H1 (cell line): ENCODE measurements at regions not wholly inside any gene's neighbourhood (a gene's known extent, or its start where the extent isn't known, plus 50 kb on each side); places are given as distances from the start of the nearest gene placed in this dataset.

Experiments
- CTCF ChIA-PET: fragments of 300-600 bp; sonication (Branson Sonifier 250); formaldehyde crosslinking; loops from one replicate; lab custom pipeline; 2021; ENCODE audit not compliant: partially characterized antibody; lab: Charles Lee
- POLR2A ChIA-PET: fragments of 300-600 bp; sonication (Branson Sonifier 250); formaldehyde crosslinking; loops from one replicate; lab custom pipeline; 2021; ENCODE audit warnings: inconsistent platforms; ENCODE audit not compliant: partially characterized antibody; lab: Charles Lee
- DNase-seq, 2 experiments: peaks; one replicate each; pipeline versions ENCODE4 v3.0.0 to v3.0.0-alpha.2; 2010 to 2022; ENCODE audit warnings: low spot score in 2 of 2, low read depth in 1 of 2, mixed read lengths in 1 of 2
- FAIRE-seq: peaks from 2 replicates; lab custom pipeline; 2011; peaks lifted over from hg19 to GRCh38; lab: Jason Lieb, UNC
- H2AFZ ChIP-seq: 2 replicates; pipeline ENCODE4 v1.8.1; 2012; ENCODE audit warnings: low read length, inconsistent platforms
- H2AK5ac ChIP-seq: 2 replicates; pipeline ENCODE4 v1.6.1; 2013; ENCODE audit warnings: low read depth, low read length
- H2BK120ac ChIP-seq: replicated peaks from 2 replicates; pipeline ENCODE3; 2013; ENCODE audit warnings: low read depth, low read length, inconsistent platforms
- H2BK12ac ChIP-seq: 2 replicates; pipeline ENCODE4 v1.6.1; 2013; ENCODE audit warnings: low read depth, low read length
- H2BK15ac ChIP-seq: 2 replicates; pipeline ENCODE4 v1.6.1; 2013; ENCODE audit warnings: low read length
- H2BK20ac ChIP-seq: 2 replicates; pipeline ENCODE4 v1.6.1; 2013; ENCODE audit warnings: low read length
- H2BK5ac ChIP-seq: 2 replicates; pipeline ENCODE4 v1.6.1; 2013; ENCODE audit warnings: low read depth, low read length
- H3K14ac ChIP-seq: 2 replicates; pipeline ENCODE4 v1.6.1; 2013; ENCODE audit warnings: inconsistent platforms; ENCODE audit not compliant: insufficient read length
- H3K18ac ChIP-seq: 2 replicates; pipeline ENCODE4 v1.6.1; 2013; ENCODE audit warnings: low read length; ENCODE audit errors: extremely low read depth
- H3K23ac ChIP-seq: 2 replicates; pipeline ENCODE4 v1.6.1; 2013; ENCODE audit warnings: inconsistent platforms; ENCODE audit not compliant: insufficient read length
- H3K23me2 ChIP-seq: 2 replicates; pipeline ENCODE4 v1.6.1; 2013; ENCODE audit warnings: low read depth, low read length
- H3K27ac ChIP-seq: 2 replicates; pipeline ENCODE4 v1.6.1; 2011; ENCODE audit warnings: low read depth, low read length, inconsistent platforms
- H3K27me3 ChIP-seq, 4 experiments: replicated peaks in 1 of 4; 1 replicate in 1 of 4; 2 replicates in 3 of 4; pipeline versions ENCODE4 v1.6.1 to v1.8.1; 2011 to 2013; ENCODE audit warnings: low read length in 3 of 4, mild to moderate bottlenecking in 3 of 4, inconsistent platforms in 2 of 4, mixed read lengths in 2 of 4, moderate library complexity in 1 of 4; ENCODE audit not compliant: control insufficient read depth in 3 of 4, insufficient read depth in 3 of 4; ENCODE audit errors: extremely low read depth in 1 of 4
- H3K36me3 ChIP-seq, 4 experiments: 2 replicates each; pipeline versions ENCODE4 v1.6.1 to v1.8.1; 2011 to 2013; ENCODE audit warnings: mild to moderate bottlenecking in 4 of 4, low read length in 3 of 4, moderate library complexity in 2 of 4, control low read depth in 1 of 4, inconsistent platforms in 1 of 4; ENCODE audit not compliant: insufficient read depth in 4 of 4, control insufficient read depth in 2 of 4
- H3K4ac ChIP-seq: replicated peaks from 2 replicates; pipeline ENCODE3; 2013; ENCODE audit warnings: low read length, low read depth, mixed read lengths, inconsistent platforms; ENCODE audit not compliant: insufficient read length
- H3K4me1 ChIP-seq, 4 experiments: replicated peaks in 1 of 4; 1 replicate in 1 of 4; 2 replicates in 3 of 4; pipeline versions ENCODE4 v1.6.1 to v1.8.1; 2011 to 2013; ENCODE audit warnings: low read length in 3 of 4, inconsistent platforms in 2 of 4, mixed read lengths in 1 of 4; ENCODE audit not compliant: insufficient read depth in 4 of 4, control insufficient read depth in 3 of 4
- H3K4me2 ChIP-seq, 2 experiments: 2 replicates each; pipeline versions ENCODE4 v1.6.1 to v1.8.1; 2011 to 2013; ENCODE audit warnings: low read depth in 2 of 2, low read length in 2 of 2, control low read depth in 1 of 2, inconsistent platforms in 1 of 2, mild to moderate bottlenecking in 1 of 2; ENCODE audit not compliant: insufficient read depth in 1 of 2
- H3K4me3 ChIP-seq, 4 experiments: fragments of 200-600, 300-600 bp in 1 of 4; sonication (generic), shearing (Covaris generic), sonication (Bioruptor Twin) in 1 of 4; 2 replicates each; pipeline versions ENCODE4 v1.5.1 to v1.8.1; 2011 to 2016; ENCODE audit warnings: low read length in 4 of 4, low read depth in 3 of 4, control low read depth in 2 of 4, inconsistent platforms in 2 of 4, mild to moderate bottlenecking in 2 of 4, mixed read lengths in 1 of 4, moderate library complexity in 1 of 4; ENCODE audit not compliant: insufficient read depth in 2 of 4; ENCODE audit errors: extremely low read depth in 1 of 4
- H3K56ac ChIP-seq: replicated peaks from 2 replicates; pipeline ENCODE3; 2013; ENCODE audit warnings: low read depth, mild to moderate bottlenecking, mixed read lengths, low read length, inconsistent platforms; ENCODE audit not compliant: insufficient read length
- H3K79me1 ChIP-seq: 2 replicates; pipeline ENCODE4 v1.6.1; 2013; ENCODE audit warnings: low read depth, low read length, control low read depth
- H3K79me2 ChIP-seq, 2 experiments: 2 replicates each; pipeline versions ENCODE4 v1.6.1 to v1.8.1; 2012 to 2013; ENCODE audit warnings: low read length in 2 of 2, mild to moderate bottlenecking in 2 of 2, inconsistent platforms in 1 of 2; ENCODE audit not compliant: insufficient read depth in 2 of 2, control insufficient read depth in 1 of 2
- H3K9ac ChIP-seq, 4 experiments: replicated peaks in 1 of 4; 1 replicate in 1 of 4; 2 replicates in 3 of 4; pipeline versions ENCODE4 v1.6.1 to v1.8.1; 2011 to 2013; ENCODE audit warnings: low read depth in 3 of 4, low read length in 3 of 4, control low read depth in 2 of 4, mild to moderate bottlenecking in 2 of 4, moderate library complexity in 2 of 4, inconsistent platforms in 1 of 4; ENCODE audit errors: extremely low read depth in 1 of 4
- H3K9me3 ChIP-seq, 2 experiments: 2 replicates each; pipeline versions ENCODE4 v1.6.1 to v1.8.1; 2012 to 2013; ENCODE audit warnings: mild to moderate bottlenecking in 2 of 2, moderate library complexity in 2 of 2, control low read depth in 1 of 2, inconsistent platforms in 1 of 2, low read depth in 1 of 2, low read length in 1 of 2, mixed read lengths in 1 of 2; ENCODE audit not compliant: insufficient read depth in 2 of 2
- H4K20me1 ChIP-seq, 2 experiments: replicated peaks in 1 of 2; 2 replicates each; pipeline versions ENCODE3 to v1.8.1; 2011 to 2013; ENCODE audit warnings: inconsistent platforms in 2 of 2, low read length in 2 of 2, mild to moderate bottlenecking in 1 of 2; ENCODE audit not compliant: insufficient read depth in 2 of 2, control insufficient read depth in 1 of 2
- H4K5ac ChIP-seq: 2 replicates; pipeline ENCODE4 v1.6.1; 2013; ENCODE audit warnings: low read length, low read depth, mixed read lengths, inconsistent platforms; ENCODE audit not compliant: insufficient read length
- H4K8ac ChIP-seq: 2 replicates; pipeline ENCODE4 v1.8.0; 2013; ENCODE audit warnings: mild to moderate bottlenecking, moderate library complexity, low read length, inconsistent platforms; ENCODE audit not compliant: insufficient read depth; ENCODE audit errors: extremely low read depth
- H4K91ac ChIP-seq: replicated peaks from 2 replicates; pipeline ENCODE3; 2013; ENCODE audit warnings: low read length, mixed read lengths, inconsistent platforms; ENCODE audit not compliant: insufficient read length
- ASH2L ChIP-seq: fragments of 200-600, 300-600 bp; sonication (generic); IDR thresholded peaks from one replicate; pipeline ENCODE4 v1.7.1; 2017; ENCODE audit warnings: low read length
- ATF3 ChIP-seq: IDR thresholded peaks from 2 replicates; pipeline ENCODE4 v1.6.1; 2011; ENCODE audit warnings: low read depth, mild to moderate bottlenecking, low read length; ENCODE audit not compliant: insufficient read depth
- FOSL1 ChIP-seq: IDR thresholded peaks from 2 replicates; pipeline ENCODE4 v1.6.1; 2011; ENCODE audit warnings: mild to moderate bottlenecking, low read depth, low read length, moderate library complexity; ENCODE audit not compliant: insufficient read depth
- HDAC2 ChIP-seq, 2 experiments: fragments of 300-600 bp in 1 of 2; sonication (generic) in 1 of 2; IDR thresholded peaks; 2 replicates each; pipeline ENCODE4 v1.6.1; 2011 to 2012; ENCODE audit warnings: low read depth in 2 of 2, low read length in 2 of 2, mild to moderate bottlenecking in 2 of 2, moderate library complexity in 2 of 2, borderline replicate concordance in 1 of 2, inconsistent platforms in 1 of 2
- KDM1A ChIP-seq: fragments of 200-600, 300-600 bp; sonication (generic); IDR thresholded peaks from 2 replicates; pipeline ENCODE4 v1.7.1; 2016; ENCODE audit warnings: mild to moderate bottlenecking, low read length, borderline replicate concordance
- MAFK ChIP-seq: IDR thresholded peaks from 2 replicates; pipeline ENCODE4 v1.6.1; 2012; ENCODE audit warnings: low read depth, mild to moderate bottlenecking, improper control_type of control experiment, low read length
- POU5F1 ChIP-seq: IDR thresholded peaks from 2 replicates; pipeline ENCODE4 v1.6.1; 2011; ENCODE audit warnings: low read depth, mild to moderate bottlenecking, low read length, moderate library complexity
- RBBP5 ChIP-seq: IDR thresholded peaks from 2 replicates; pipeline ENCODE4 v1.7.1; 2012; ENCODE audit warnings: low read depth, mild to moderate bottlenecking, inconsistent platforms, low read length, moderate library complexity, borderline replicate concordance
- RNF2 ChIP-seq: fragments of 200-900, 300-1000 bp; sonication (generic); IDR thresholded peaks from 2 replicates; pipeline ENCODE4 v1.7.1; 2016; ENCODE audit warnings: borderline replicate concordance, low read depth, mild to moderate bottlenecking, antibody characterized with exemption, low read length; ENCODE audit not compliant: poor library complexity, severe bottlenecking; ENCODE audit errors: missing control alignments
- SP1 ChIP-seq: IDR thresholded peaks from 2 replicates; pipeline ENCODE4 v1.6.1; 2011; ENCODE audit warnings: low read depth, low read length
- SRF ChIP-seq: IDR thresholded peaks from 2 replicates; pipeline ENCODE4 v1.6.1; 2011; ENCODE audit warnings: mild to moderate bottlenecking, low read depth, low read length, moderate library complexity
- TAF7 ChIP-seq: optimal IDR thresholded peaks from 2 replicates; pipeline ENCODE3; 2011; ENCODE audit warnings: low read depth, mild to moderate bottlenecking, inconsistent platforms, low read length, moderate library complexity, borderline replicate concordance
- TEAD4 ChIP-seq: IDR thresholded peaks from 2 replicates; pipeline ENCODE4 v1.6.1; 2012; ENCODE audit warnings: low read depth, low read length, inconsistent platforms, mixed read lengths
- WGBS, 2 experiments: shearing (Covaris generic) in 1 of 2; methylation state at CpG; one replicate each; pipeline versions ENCODE4 v1.1.6 to v1.1.7; 2013 to 2015; ENCODE audit warnings: low lambda C conversion rate in 2 of 2, mixed read lengths in 2 of 2, inconsistent platforms in 1 of 2, low coverage in 1 of 2, missing lambda C conversion rate in 1 of 2; ENCODE audit not compliant: insufficient replicate concordance in 2 of 2, insufficient coverage in 1 of 2, insufficient read length in 1 of 2; ENCODE audit errors: extremely low coverage in 1 of 2, missing lambda C conversion rate in 1 of 2; 5-methylcytosine and 5-hydroxymethylcytosine counted together
- TF ChIP-seq, protein P1 (sequence below): IDR thresholded peaks from 2 replicates; pipeline ENCODE4 v1.6.1; 2012; ENCODE audit warnings: inconsistent platforms

DNA sequence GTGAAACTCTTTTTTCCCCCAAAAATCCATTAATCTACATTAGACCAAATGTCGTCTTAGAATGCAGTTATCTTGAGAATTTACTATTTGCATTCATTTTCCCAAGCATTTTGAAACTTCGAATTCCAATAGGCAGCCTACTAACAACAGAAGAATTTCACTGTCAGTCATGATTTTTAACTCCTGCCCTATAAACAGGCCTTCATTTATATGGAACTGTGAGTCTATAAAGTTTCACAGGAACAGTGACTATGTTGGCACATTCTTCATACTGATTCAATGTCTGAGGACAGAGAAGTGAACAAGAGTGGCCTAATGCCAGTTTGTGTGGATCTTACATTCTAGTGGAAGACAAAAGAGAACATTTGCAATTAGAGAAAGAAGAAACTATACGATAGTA lies 198.0 kb downstream of the PCDH17 start:
- H3K23ac ChIP-seq, result no peak overlapping the region
- WGBS, 2 experiments, result 92% methylated on average over 3 of the region's 3 CpGs; no CpG with 5 or more reads in 1 of the 2 experiments
- H4K20me1 ChIP-seq, result no peaks in the 10 kb centered on the region
- no peaks in the 10 kb centered on the region for H3K27me3 ChIP-seq
- H2BK5ac ChIP-seq, result no peak overlapping the region
- H2BK15ac ChIP-seq, result no peak overlapping the region
- H4K5ac ChIP-seq, result no peak overlapping the region
- H3K79me1 ChIP-seq, result no peaks in the 10 kb centered on the region
- H3K4ac ChIP-seq, result no peak overlapping the region
- ChIA-PET CTCF (no interaction called here), POLR2A (no interaction called here)
- H3K56ac ChIP-seq, result no peak overlapping the region
- no peaks in the 10 kb centered on the region for H3K79me2 ChIP-seq
- no peaks in the 10 kb centered on the region for H3K36me3 ChIP-seq
- no peak overlapping the region for H2AFZ ChIP-seq
- H3K9ac ChIP-seq, result no peak overlapping the region
- H2BK120ac ChIP-seq, result no peak overlapping the region
- no peak for DNase-seq
- H3K9me3 ChIP-seq, result no peaks in the 10 kb centered on the region
- H3K18ac ChIP-seq, result no peak overlapping the region
- H2BK12ac ChIP-seq, result no peak overlapping the region
- FAIRE-seq, result no peak
- no peaks in the 10 kb centered on the region for H3K23me2 ChIP-seq
- H2AK5ac ChIP-seq, result no peak overlapping the region
- no peak overlapping the region for H3K14ac ChIP-seq
- H3K4me2 ChIP-seq, result no peak overlapping the region
- no peak overlapping the region for H3K27ac ChIP-seq
- H2BK20ac ChIP-seq, result no peak overlapping the region
- no peak overlapping the region for H3K4me3 ChIP-seq
- no peak overlapping the region for H4K91ac ChIP-seq
- H4K8ac ChIP-seq, result no peak overlapping the region
- H3K4me1 ChIP-seq, result no peaks in the 10 kb centered on the region
- TF ChIP-seq ATF3, result no peak
- TF ChIP-seq RNF2, result no peak
- no peak for TF ChIP-seq KDM1A
- TF ChIP-seq, protein P1, sequence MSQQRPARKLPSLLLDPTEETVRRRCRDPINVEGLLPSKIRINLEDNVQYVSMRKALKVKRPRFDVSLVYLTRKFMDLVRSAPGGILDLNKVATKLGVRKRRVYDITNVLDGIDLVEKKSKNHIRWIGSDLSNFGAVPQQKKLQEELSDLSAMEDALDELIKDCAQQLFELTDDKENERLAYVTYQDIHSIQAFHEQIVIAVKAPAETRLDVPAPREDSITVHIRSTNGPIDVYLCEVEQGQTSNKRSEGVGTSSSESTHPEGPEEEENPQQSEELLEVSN, result no peak
- no peak for TF ChIP-seq ASH2L
- no peak for TF ChIP-seq FOSL1
- TF ChIP-seq HDAC2 (IDR thresholded peaks at IDR 0.05; ENCODE audit: borderline replicate concordance in 1 of 2, low read depth in 2 of 2, low read length in 2 of 2), result no peak
- TF ChIP-seq MAFK, result no peak
- TF ChIP-seq POU5F1, result no peak
- no peak for TF ChIP-seq SRF
- TF ChIP-seq SP1, result no peak
- no peak for TF ChIP-seq TAF7
- no peak for TF ChIP-seq RBBP5
- TF ChIP-seq TEAD4, result no peak
